HepG2 (cell line): ENCODE measurements at regions not wholly inside any gene's neighbourhood (a gene's known extent, or its start where the extent isn't known, plus 50 kb on each side); places are given as distances from the start of the nearest gene placed in this dataset.

ENCODE experiments used
- ATAC-seq: fragments of 200-7000 bp; cut with Tn5 transposase; 3 replicates; pipeline ENCODE4 v1.9.1; 2020; ENCODE audit warnings: mild to moderate bottlenecking, moderate library complexity
- BruUV-seq: library from RNA; stranded (reverse); fragments of 400-500 nt; replicated peaks from 2 replicates; lab custom pipeline; 2021; lab: Mats Ljungman, UMichigan
- CTCF ChIA-PET: fragments of 300-600 bp; formaldehyde crosslinking; extraction: SDS; loops from one replicate; lab custom pipeline; 2021; ENCODE audit warnings: low total read pairs, inconsistent platforms, low intra/inter-chr PET ratio; lab: Yijun Ruan, JAX
- POLR2A ChIA-PET: fragments of 350-600 bp; sonication (Branson Sonifier 250); formaldehyde crosslinking; loops from one replicate; lab custom pipeline; 2020; ENCODE audit warnings: antibody characterized with exemption, inconsistent platforms; lab: Yijun Ruan, JAX
- DNase-seq: peaks from one replicate; pipeline ENCODE4 v3.0.0-alpha.2; 2015; ENCODE audit warnings: low spot score
- FAIRE-seq: peaks from 3 replicates; lab custom pipeline; 2011; peaks lifted over from hg19 to GRCh38; lab: Jason Lieb, UNC
- H2AFZ ChIP-seq: one replicate; pipeline ENCODE4 v1.6.1; 2011; ENCODE audit warnings: low read length, inconsistent platforms
- H3K27ac ChIP-seq: fragments of 300-600 bp; 3 replicates; pipeline ENCODE4 v1.8.0; 2011; ENCODE audit warnings: mixed run types, mild to moderate bottlenecking, mixed read lengths, low read length, inconsistent platforms; ENCODE audit not compliant: insufficient read depth; ENCODE audit errors: extremely low read length
- H3K27me3 ChIP-seq, 2 experiments: fragments of 200-600 bp in 1 of 2; 2 replicates in 1 of 2; 3 replicates in 1 of 2; pipeline versions ENCODE4 v1.6.0 to v1.8.0; 2011; ENCODE audit warnings: low read length in 2 of 2, mild to moderate bottlenecking in 2 of 2, moderate library complexity in 2 of 2, inconsistent platforms in 1 of 2; ENCODE audit not compliant: insufficient read depth in 2 of 2, control insufficient read depth in 1 of 2
- H3K36me3 ChIP-seq, 2 experiments: fragments of 200-600 bp in 1 of 2; replicated peaks in 1 of 2; 2 replicates in 1 of 2; 3 replicates in 1 of 2; pipeline versions ENCODE4 v1.5.1 to v1.8.0; 2011; ENCODE audit warnings: low read length in 2 of 2, inconsistent platforms in 1 of 2; ENCODE audit not compliant: insufficient read depth in 2 of 2, control insufficient read depth in 1 of 2
- H3K4me1 ChIP-seq: 2 replicates; pipeline ENCODE4 v1.5.1; 2012; ENCODE audit warnings: low read length, inconsistent platforms; ENCODE audit not compliant: insufficient read depth
- H3K4me2 ChIP-seq: 2 replicates; pipeline ENCODE4 v1.6.0; 2011; ENCODE audit warnings: low read depth, low read length, inconsistent platforms
- H3K4me3 ChIP-seq, 3 experiments: fragments of 200-600 bp in 1 of 3; sonication (generic), shearing (Covaris generic) in 1 of 3; replicated peaks in 1 of 3; 2 replicates each; pipeline ENCODE4 v1.5.1; 2011 to 2016; ENCODE audit warnings: low read length in 3 of 3, inconsistent platforms in 2 of 3, low read depth in 2 of 3, mild to moderate bottlenecking in 2 of 3, control low read depth in 1 of 3, mixed read lengths in 1 of 3; ENCODE audit not compliant: insufficient read depth in 1 of 3
- H3K79me2 ChIP-seq: one replicate; pipeline ENCODE4 v1.6.1; 2011; ENCODE audit warnings: low read length, inconsistent platforms; ENCODE audit not compliant: insufficient read depth
- H3K9ac ChIP-seq: 2 replicates; pipeline ENCODE4 v1.6.0; 2011; ENCODE audit warnings: mild to moderate bottlenecking, low read depth, low read length, inconsistent platforms; ENCODE audit not compliant: insufficient read depth
- H3K9me3 ChIP-seq: 2 replicates; pipeline ENCODE4 v1.5.1; 2012; ENCODE audit warnings: mild to moderate bottlenecking, low read length
- H4K20me1 ChIP-seq: 2 replicates; pipeline ENCODE4 v1.6.0; 2011; ENCODE audit warnings: inconsistent platforms, mild to moderate bottlenecking, low read length, moderate library complexity; ENCODE audit not compliant: insufficient read depth
- ARID2 ChIP-seq: sonication (generic); formaldehyde crosslinking; IDR thresholded peaks from 2 replicates; pipeline ENCODE4 v1.8.1; 2022; ENCODE audit warnings: mild to moderate bottlenecking, missing genetic modification reagents, borderline replicate concordance
- CTCF ChIP-seq: sonication (generic); formaldehyde crosslinking; IDR thresholded peaks from 2 replicates; pipeline ENCODE4 v1.5.0; 2020; ENCODE audit warnings: mild to moderate bottlenecking, missing genetic modification reagents, moderate library complexity
- DZIP1 ChIP-seq: sonication (generic); formaldehyde crosslinking; IDR thresholded peaks from 2 replicates; pipeline ENCODE4 v1.5.0; 2020; ENCODE audit warnings: mild to moderate bottlenecking, missing genetic modification reagents
- NCOA2 ChIP-seq: sonication (generic); formaldehyde crosslinking; IDR thresholded peaks from 2 replicates; pipeline ENCODE4 v1.8.0; 2022; ENCODE audit warnings: inconsistent platforms
- NFIC ChIP-seq: IDR thresholded peaks from 2 replicates; pipeline ENCODE4 v1.6.1; 2012; ENCODE audit warnings: mild to moderate bottlenecking, low read length, inconsistent platforms
- NR2C2 ChIP-seq: sonication (generic); formaldehyde crosslinking; IDR thresholded peaks from 2 replicates; pipeline ENCODE4 v1.4.0; 2020; ENCODE audit warnings: missing genetic modification reagents, mild to moderate bottlenecking, moderate library complexity, borderline replicate concordance
- SMAD3 ChIP-seq: sonication (generic); formaldehyde crosslinking; IDR thresholded peaks from 2 replicates; pipeline ENCODE4 v1.4.0; 2020; ENCODE audit warnings: missing genetic modification reagents
- THAP11 ChIP-seq: IDR thresholded peaks from 2 replicates; pipeline ENCODE4 v1.6.1; 2016; ENCODE audit warnings: missing biosample characterization, missing genetic modification reagents
- ZBTB1 ChIP-seq: sonication (generic); formaldehyde crosslinking; IDR thresholded peaks from 2 replicates; pipeline ENCODE4 v1.4.0; 2020; ENCODE audit warnings: missing genetic modification reagents, borderline replicate concordance
- ZMAT5 ChIP-seq: sonication (generic); formaldehyde crosslinking; IDR thresholded peaks from 2 replicates; pipeline ENCODE4 v1.5.0; 2020; ENCODE audit warnings: mild to moderate bottlenecking, low read depth, missing genetic modification reagents, borderline replicate concordance
- ZNF230 ChIP-seq: sonication (generic); formaldehyde crosslinking; IDR thresholded peaks from 2 replicates; pipeline ENCODE4 v1.4.0; 2020; ENCODE audit warnings: mild to moderate bottlenecking, missing genetic modification reagents
- ZNF747 ChIP-seq: sonication (generic); formaldehyde crosslinking; IDR thresholded peaks from 2 replicates; pipeline ENCODE4 v1.8.1; 2023; ENCODE audit warnings: missing genetic modification reagents, mild to moderate bottlenecking, borderline replicate concordance
- ZNF83 ChIP-seq: sonication (generic); formaldehyde crosslinking; IDR thresholded peaks from 2 replicates; pipeline ENCODE4 v1.4.0; 2020; ENCODE audit warnings: missing genetic modification reagents, mild to moderate bottlenecking, borderline replicate concordance
- WGBS: methylation state at CpG from one replicate; pipeline ENCODE4 v1.1.6; 2017; ENCODE audit warnings: low lambda C conversion rate; 5-methylcytosine and 5-hydroxymethylcytosine counted together
- in situ Hi-C: cut with HindIII; loops from 2 replicates; pipeline ENCODE4 v1.10.0; 2017; ENCODE audit warnings: low pct_unique_long_range_greater_than_20kb; ENCODE audit not compliant: extremely low pct_ligation_motif_present
- intact Hi-C: fragments of 100-400 bp; cut with micrococcal nuclease; formaldehyde crosslinking; loops from one replicate; pipeline ENCODE4 v1.10.0; 2022; ENCODE audit not compliant: unreplicated experiment
- TF ChIP-seq, protein P1 (sequence below): sonication (generic); formaldehyde crosslinking; conservative IDR thresholded peaks from 2 replicates; pipeline ENCODE4 v1.8.1; 2023; ENCODE audit warnings: missing genetic modification reagents

GRCh38 chr4:155434366-155434765 lies 57.6 kb upstream of the MAP9 start:
- no TSS peak for BruUV-seq
- H3K9me3 ChIP-seq, result no peaks in the 10 kb centered on the region
- WGBS, result 0% methylated on average over 1 of the region's 1 CpG
- no peak overlapping the region for H3K4me3 ChIP-seq
- POLR2A ChIA-PET, result no interaction called here
- H3K27me3 ChIP-seq, result no peaks in the 10 kb centered on the region
- no peaks in the 10 kb centered on the region for H3K36me3 ChIP-seq
- CTCF ChIA-PET, result no interaction called here
- H3K4me1 ChIP-seq, result no peaks in the 10 kb centered on the region
- H3K27ac ChIP-seq, result no peak overlapping the region
- DNase-seq (no peak), FAIRE-seq (no peak), ATAC-seq (no peak)
- in situ Hi-C loops (loop anchor here (25.0 kb wide), 1 partner anchor 353 kb away; no protein-coding TSS in a partner anchor), intact Hi-C loops (no loop called here)
- TF ChIP-seq NCOA2 (CRISPR knock-in tag), result no peak
- TF ChIP-seq ARID2 (CRISPR knock-in tag), result no peak
- no peak for TF ChIP-seq ZMAT5
- TF ChIP-seq DZIP1 (CRISPR knock-in tag), result no peak
- no peak for TF ChIP-seq NR2C2 (CRISPR knock-in tag)
- TF ChIP-seq ZNF230 (CRISPR knock-in tag), result no peak
- no peak for TF ChIP-seq CTCF (CRISPR knock-in tag)
- TF ChIP-seq ZNF83 (CRISPR knock-in tag), result no peak
- TF ChIP-seq, protein P1, sequence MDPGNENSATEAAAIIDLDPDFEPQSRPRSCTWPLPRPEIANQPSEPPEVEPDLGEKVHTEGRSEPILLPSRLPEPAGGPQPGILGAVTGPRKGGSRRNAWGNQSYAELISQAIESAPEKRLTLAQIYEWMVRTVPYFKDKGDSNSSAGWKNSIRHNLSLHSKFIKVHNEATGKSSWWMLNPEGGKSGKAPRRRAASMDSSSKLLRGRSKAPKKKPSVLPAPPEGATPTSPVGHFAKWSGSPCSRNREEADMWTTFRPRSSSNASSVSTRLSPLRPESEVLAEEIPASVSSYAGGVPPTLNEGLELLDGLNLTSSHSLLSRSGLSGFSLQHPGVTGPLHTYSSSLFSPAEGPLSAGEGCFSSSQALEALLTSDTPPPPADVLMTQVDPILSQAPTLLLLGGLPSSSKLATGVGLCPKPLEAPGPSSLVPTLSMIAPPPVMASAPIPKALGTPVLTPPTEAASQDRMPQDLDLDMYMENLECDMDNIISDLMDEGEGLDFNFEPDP (CRISPR knock-in tag), result no peak
- TF ChIP-seq NFIC, result no peak
- TF ChIP-seq THAP11 (CRISPR knock-in tag), result no peak
- no peak for TF ChIP-seq ZNF747
- TF ChIP-seq SMAD3 (CRISPR knock-in tag), result no peak
- TF ChIP-seq ZBTB1 (CRISPR knock-in tag), result no peak
- no peak overlapping the region for H3K9ac ChIP-seq
- H2AFZ ChIP-seq, result no peak overlapping the region
- H4K20me1 ChIP-seq, result no peaks in the 10 kb centered on the region
- no peaks in the 10 kb centered on the region for H3K79me2 ChIP-seq
- H3K4me2 ChIP-seq, result no peak overlapping the region
